ENCODE measurements at regions not wholly inside any gene's neighbourhood (a gene's known extent, or its start where the extent isn't known, plus 50 kb on each side); places are given as distances from the start of the nearest gene placed in this dataset.

GRCh38 chr11:103624708-103625623, 411.5 kb upstream of the DDI1 start:
- no peak for DNase-seq (ENCODE audit: low spot score)

GRCh38 chr11:103625624-103625965, 410.8 kb upstream of the DDI1 start:
- DNase-seq (ENCODE audit: low spot score) = no peak

GRCh38 chr11:103628121-103628520, 408.3 kb upstream of the DDI1 start:
- DNase-seq (ENCODE audit: low spot score) = no peak

- no peak for DNase-seq (ENCODE audit: low spot score)
Observed at GRCh38 chr11:103631841-103632240, 404.6 kb upstream of the DDI1 start.

GRCh38 chr11:103633068-103633788, 403.2 kb upstream of the DDI1 start:
- no peak for DNase-seq (ENCODE audit: low spot score)

GRCh38 chr11:103633819-103634590, 402.4 kb upstream of the DDI1 start:
- DNase-seq (ENCODE audit: low spot score) = no peak

GRCh38 chr11:103636232-103636631, 400.2 kb upstream of the DDI1 start:
- no peak for DNase-seq (ENCODE audit: low spot score)

GRCh38 chr11:103637295-103637694, 399.1 kb upstream of the DDI1 start:
- DNase-seq (ENCODE audit: low spot score) = no peak

- DNase-seq (ENCODE audit: low spot score) = no peak
Observed at GRCh38 chr11:103637831-103638230, 398.6 kb upstream of the DDI1 start.

- DNase-seq (ENCODE audit: low spot score) = no peak
Observed at GRCh38 chr11:103644676-103645075, 391.8 kb upstream of the DDI1 start.

- DNase-seq (ENCODE audit: low spot score) = no peak
Observed at GRCh38 chr11:103648054-103648453, 388.4 kb upstream of the DDI1 start.

- DNase-seq (ENCODE audit: low spot score) = no peak
Observed at GRCh38 chr11:103648670-103649400, 387.6 kb upstream of the DDI1 start.

GRCh38 chr11:103649401-103649895, 387.0 kb upstream of the DDI1 start:
- DNase-seq (ENCODE audit: low spot score) = no peak

GRCh38 chr11:103650330-103650729, 386.1 kb upstream of the DDI1 start:
- no peak for DNase-seq (ENCODE audit: low spot score)

GRCh38 chr11:103651341-103651998, 385.0 kb upstream of the DDI1 start:
- no peak for DNase-seq (ENCODE audit: low spot score)

- DNase-seq (ENCODE audit: low spot score) = no peak
Observed at GRCh38 chr11:103652013-103652412, 384.4 kb upstream of the DDI1 start.

GRCh38 chr11:103656382-103656781, 380.1 kb upstream of the DDI1 start:
- DNase-seq (ENCODE audit: low spot score) = no peak

GRCh38 chr11:103659206-103659618, 377.2 kb upstream of the DDI1 start:
- DNase-seq (ENCODE audit: low spot score) = peak; percentile 50

GRCh38 chr11:103659743-103660142, 376.7 kb upstream of the DDI1 start:
- DNase-seq (ENCODE audit: low spot score) = no peak

- DNase-seq (ENCODE audit: low spot score) = no peak
Observed at GRCh38 chr11:103661185-103661584, 375.3 kb upstream of the DDI1 start.

GRCh38 chr11:103661991-103662390, 374.4 kb upstream of the DDI1 start:
- DNase-seq (ENCODE audit: low spot score) = no peak
